ENCODE measurements at regions not wholly inside any gene's neighbourhood (a gene's known extent, or its start where the extent isn't known, plus 50 kb on each side); places are given as distances from the start of the nearest gene placed in this dataset.

- Mint-ChIP-seq H3K4me3 (no peak overlapping the region), H3K36me3 (ENCODE audit: low read depth) (no peaks in the 10 kb centered on the region), H3K27ac (no peak overlapping the region), H3K9me3 (peaks cover 11% of the 10 kb centered on the region), H3K27me3 (no peaks in the 10 kb centered on the region), H3K4me1 (ENCODE audit: low read depth) (no peaks in the 10 kb centered on the region)
- intact Hi-C loops (cut with micrococcal nuclease) = no loop called here
These were observed 422.7 kb upstream of the IGFBP3 start for GRCh38 chr7:46343802-46344201.

- intact Hi-C loops (cut with micrococcal nuclease) = no loop called here
- H3K9me3 Mint-ChIP-seq = no peaks in the 10 kb centered on the region
- H3K4me1 Mint-ChIP-seq (ENCODE audit: low read depth) = no peaks in the 10 kb centered on the region
- H3K36me3 Mint-ChIP-seq (ENCODE audit: low read depth) = no peaks in the 10 kb centered on the region
- no peak overlapping the region for H3K4me3 Mint-ChIP-seq
- H3K27me3 Mint-ChIP-seq = no peaks in the 10 kb centered on the region
- H3K27ac Mint-ChIP-seq = no peak overlapping the region
These were observed 401.9 kb upstream of the IGFBP3 start for GRCh38 chr7:46322937-46323336.

GRCh38 chr7:46321556-46322205 is 400.6 kb upstream of the IGFBP3 start:
- no peaks in the 10 kb centered on the region for H3K36me3 Mint-ChIP-seq (ENCODE audit: low read depth)
- no peak overlapping the region for H3K4me3 Mint-ChIP-seq
- H3K4me1 Mint-ChIP-seq (ENCODE audit: low read depth) = no peaks in the 10 kb centered on the region
- no peaks in the 10 kb centered on the region for H3K27me3 Mint-ChIP-seq
- no peaks in the 10 kb centered on the region for H3K9me3 Mint-ChIP-seq
- intact Hi-C loops (cut with micrococcal nuclease) = no loop called here
- no peak overlapping the region for H3K27ac Mint-ChIP-seq

GRCh38 chr7:46320956-46321355 is 399.9 kb upstream of the IGFBP3 start:
- Mint-ChIP-seq H3K4me3 (no peak overlapping the region), H3K4me1 (ENCODE audit: low read depth) (no peaks in the 10 kb centered on the region), H3K36me3 (ENCODE audit: low read depth) (no peaks in the 10 kb centered on the region), H3K27me3 (no peaks in the 10 kb centered on the region), H3K9me3 (peaks cover 2% of the 10 kb centered on the region), H3K27ac (no peak overlapping the region)
- intact Hi-C loops (cut with micrococcal nuclease) = no loop called here

GRCh38 chr7:46319841-46320240 is 398.8 kb upstream of the IGFBP3 start:
- Mint-ChIP-seq H3K4me3 (no peak overlapping the region), H3K4me1 (ENCODE audit: low read depth) (no peaks in the 10 kb centered on the region), H3K36me3 (ENCODE audit: low read depth) (no peaks in the 10 kb centered on the region), H3K27ac (no peak overlapping the region), H3K9me3 (peaks cover 13% of the 10 kb centered on the region), H3K27me3 (no peaks in the 10 kb centered on the region)
- intact Hi-C loops (cut with micrococcal nuclease) = no loop called here

- Mint-ChIP-seq H3K9me3 (peaks cover 18% of the 10 kb centered on the region), H3K4me1 (ENCODE audit: low read depth) (no peaks in the 10 kb centered on the region), H3K36me3 (ENCODE audit: low read depth) (no peaks in the 10 kb centered on the region), H3K27me3 (no peaks in the 10 kb centered on the region), H3K27ac (no peak overlapping the region), H3K4me3 (no peak overlapping the region)
- intact Hi-C loops (cut with micrococcal nuclease) = no loop called here
These were observed 397.2 kb upstream of the IGFBP3 start for GRCh38 chr7:46318276-46318675.

GRCh38 chr7:46317256-46317655 is 396.2 kb upstream of the IGFBP3 start:
- Mint-ChIP-seq H3K4me3 (no peak overlapping the region), H3K4me1 (ENCODE audit: low read depth) (no peaks in the 10 kb centered on the region), H3K27ac (no peak overlapping the region), H3K36me3 (ENCODE audit: low read depth) (no peaks in the 10 kb centered on the region), H3K9me3 (peaks cover 18% of the 10 kb centered on the region), H3K27me3 (no peaks in the 10 kb centered on the region)
- intact Hi-C loops (cut with micrococcal nuclease) = no loop called here

GRCh38 chr7:46315891-46316290 is 394.8 kb upstream of the IGFBP3 start:
- H3K4me3 Mint-ChIP-seq = no peak overlapping the region
- H3K27ac Mint-ChIP-seq = no peak overlapping the region
- H3K9me3 Mint-ChIP-seq = peaks cover 18% of the 10 kb centered on the region
- no peaks in the 10 kb centered on the region for H3K4me1 Mint-ChIP-seq (ENCODE audit: low read depth)
- intact Hi-C loops (cut with micrococcal nuclease) = no loop called here
- H3K27me3 Mint-ChIP-seq = no peaks in the 10 kb centered on the region
- no peaks in the 10 kb centered on the region for H3K36me3 Mint-ChIP-seq (ENCODE audit: low read depth)

- Mint-ChIP-seq H3K27ac (no peak overlapping the region), H3K27me3 (no peaks in the 10 kb centered on the region)
These were observed 380.6 kb upstream of the IGFBP3 start for GRCh38 chr7:46301677-46302076.

GRCh38 chr7:46297515-46297914 is 376.4 kb upstream of the IGFBP3 start:
- no peaks in the 10 kb centered on the region for H3K27me3 Mint-ChIP-seq
- no peaks in the 10 kb centered on the region for H3K36me3 Mint-ChIP-seq (ENCODE audit: low read depth)
- no peak overlapping the region for H3K27ac Mint-ChIP-seq
- no peaks in the 10 kb centered on the region for H3K4me1 Mint-ChIP-seq (ENCODE audit: low read depth)
- peaks cover 27% of the 10 kb centered on the region for H3K9me3 Mint-ChIP-seq
- intact Hi-C loops (cut with micrococcal nuclease) = no loop called here
- H3K4me3 Mint-ChIP-seq = no peak overlapping the region

More at GRCh38 chr7:46301677-46302076, 380.6 kb upstream of the IGFBP3 start:
- H3K36me3 Mint-ChIP-seq (ENCODE audit: low read depth) = no peaks in the 10 kb centered on the region
- H3K4me3 Mint-ChIP-seq = no peak overlapping the region
- intact Hi-C loops (cut with micrococcal nuclease) = no loop called here
- no peaks in the 10 kb centered on the region for H3K4me1 Mint-ChIP-seq (ENCODE audit: low read depth)
- H3K9me3 Mint-ChIP-seq = peaks cover 22% of the 10 kb centered on the region

GRCh38 chr7:46296526-46296925 is 375.5 kb upstream of the IGFBP3 start:
- Mint-ChIP-seq H3K27ac (no peak overlapping the region), H3K36me3 (ENCODE audit: low read depth) (no peaks in the 10 kb centered on the region), H3K9me3 (peaks cover 27% of the 10 kb centered on the region), H3K4me3 (no peak overlapping the region), H3K4me1 (ENCODE audit: low read depth) (no peaks in the 10 kb centered on the region), H3K27me3 (no peaks in the 10 kb centered on the region)
- intact Hi-C loops (cut with micrococcal nuclease) = no loop called here

GRCh38 chr7:46294381-46294780 is 373.3 kb upstream of the IGFBP3 start:
- Mint-ChIP-seq H3K27me3 (no peaks in the 10 kb centered on the region), H3K36me3 (ENCODE audit: low read depth) (no peaks in the 10 kb centered on the region), H3K4me3 (no peak overlapping the region)

GRCh38 chr7:46292741-46293140 is 371.7 kb upstream of the IGFBP3 start:
- no peak overlapping the region for H3K4me3 Mint-ChIP-seq
- H3K4me1 Mint-ChIP-seq (ENCODE audit: low read depth) = no peaks in the 10 kb centered on the region
- H3K27ac Mint-ChIP-seq = no peak overlapping the region

More at GRCh38 chr7:46294381-46294780, 373.3 kb upstream of the IGFBP3 start:
- H3K9me3 Mint-ChIP-seq = peaks cover 27% of the 10 kb centered on the region
- H3K27ac Mint-ChIP-seq = no peak overlapping the region
- no peaks in the 10 kb centered on the region for H3K4me1 Mint-ChIP-seq (ENCODE audit: low read depth)
- intact Hi-C loops (cut with micrococcal nuclease) = no loop called here

GRCh38 chr7:46291601-46292150 is 370.6 kb upstream of the IGFBP3 start:
- Mint-ChIP-seq H3K36me3 (ENCODE audit: low read depth) (no peaks in the 10 kb centered on the region), H3K9me3 (peaks cover 27% of the 10 kb centered on the region), H3K4me1 (ENCODE audit: low read depth) (no peaks in the 10 kb centered on the region), H3K27me3 (no peaks in the 10 kb centered on the region), H3K27ac (no peak overlapping the region), H3K4me3 (no peak overlapping the region)
- intact Hi-C loops (cut with micrococcal nuclease) = no loop called here

More at GRCh38 chr7:46292741-46293140, 371.7 kb upstream of the IGFBP3 start:
- H3K9me3 Mint-ChIP-seq = peaks cover 30% of the 10 kb centered on the region
- intact Hi-C loops (cut with micrococcal nuclease) = no loop called here
- no peaks in the 10 kb centered on the region for H3K27me3 Mint-ChIP-seq
- H3K36me3 Mint-ChIP-seq (ENCODE audit: low read depth) = no peaks in the 10 kb centered on the region

- Mint-ChIP-seq H3K27ac (no peak overlapping the region), H3K4me1 (ENCODE audit: low read depth) (no peaks in the 10 kb centered on the region), H3K27me3 (no peaks in the 10 kb centered on the region), H3K36me3 (ENCODE audit: low read depth) (no peaks in the 10 kb centered on the region), H3K9me3 (peaks cover 25% of the 10 kb centered on the region), H3K4me3 (no peak overlapping the region)
- intact Hi-C loops (cut with micrococcal nuclease) = no loop called here
These were observed 370.0 kb upstream of the IGFBP3 start for GRCh38 chr7:46291050-46291438.
